Natural killer cell (primary cell): ENCODE measurements at regions not wholly inside any gene's neighbourhood (a gene's known extent, or its start where the extent isn't known, plus 50 kb on each side); places are given as distances from the start of the nearest gene placed in this dataset.

ENCODE experiments used
- ATAC-seq, 3 donors: fragments of 150-1000 bp in 2 of 3; fragments of 200-7000 bp in 1 of 3; cut with Tn5 transposase; 1 replicate in 1 of 3; 2 replicates in 2 of 3; pipeline ENCODE4 v1.10.0; 2021; ENCODE audit warnings: mild to moderate bottlenecking in 2 of 3, moderate library complexity in 2 of 3
- DNase-seq, 2 donors: peaks; one replicate each; pipeline versions ENCODE4 v3.0.0 to v3.0.0-alpha.2; 2013 to 2021; ENCODE audit warnings: mixed read lengths in 1 of 2
- H3K27ac ChIP-seq: one replicate; pipeline ENCODE4 v1.5.1; 2013; ENCODE audit warnings: mild to moderate bottlenecking, low read length
- H3K27me3 ChIP-seq: one replicate; pipeline ENCODE4 v1.6.1; 2013; ENCODE audit warnings: low read length; ENCODE audit not compliant: control insufficient read depth, insufficient read depth
- H3K36me3 ChIP-seq: one replicate; pipeline ENCODE4 v1.6.1; 2013; ENCODE audit warnings: low read length; ENCODE audit not compliant: control insufficient read depth, insufficient read depth
- H3K4me1 ChIP-seq: one replicate; pipeline ENCODE4 v1.6.1; 2013; ENCODE audit warnings: low read length; ENCODE audit not compliant: control insufficient read depth, insufficient read depth
- H3K4me3 ChIP-seq: one replicate; pipeline ENCODE4 v1.5.1; 2013; ENCODE audit warnings: low read length
- H3K9me3 ChIP-seq: one replicate; pipeline ENCODE4 v1.6.1; 2013; ENCODE audit warnings: low read length; ENCODE audit not compliant: control insufficient read depth, insufficient read depth
- H3K27ac Mint-ChIP-seq, 2 donors: one replicate each; pipeline ENCODE4 v1.8.0; 2022; ENCODE audit warnings: mild to moderate bottlenecking in 2 of 2, mixed read lengths in 2 of 2, moderate library complexity in 1 of 2
- H3K27me3 Mint-ChIP-seq, 2 donors: one replicate each; pipeline ENCODE4 v1.8.0; 2022; ENCODE audit warnings: low read depth in 2 of 2, mixed read lengths in 2 of 2
- H3K36me3 Mint-ChIP-seq: one replicate; pipeline ENCODE4 v1.8.0; 2022; ENCODE audit warnings: mixed read lengths
- H3K4me1 Mint-ChIP-seq, 2 donors: one replicate each; pipeline ENCODE4 v1.8.0; 2022; ENCODE audit warnings: mixed read lengths in 2 of 2
- H3K4me3 Mint-ChIP-seq: one replicate; pipeline ENCODE4 v1.8.0; 2022; ENCODE audit warnings: mild to moderate bottlenecking, moderate library complexity, mixed read lengths
- H3K9me3 Mint-ChIP-seq, 2 donors: one replicate each; pipeline ENCODE4 v1.8.0; 2022; ENCODE audit warnings: mixed read lengths in 2 of 2
- WGBS: methylation state at CpG from one replicate; pipeline ENCODE4 v1.1.7; 2013; ENCODE audit warnings: missing lambda C conversion rate; ENCODE audit not compliant: insufficient coverage; 5-methylcytosine and 5-hydroxymethylcytosine counted together
- intact Hi-C: fragments of 100-400 bp; cut with micrococcal nuclease; formaldehyde crosslinking; loops from one replicate; pipeline ENCODE4 v1.14.2; 2022
- TF ChIP-seq, protein P1 (sequence below): fragments of 200-600 bp; IDR thresholded peaks from one replicate; pipeline ENCODE4 v1.8.0; 2022; ENCODE audit warnings: antibody characterized with exemption

DNA sequence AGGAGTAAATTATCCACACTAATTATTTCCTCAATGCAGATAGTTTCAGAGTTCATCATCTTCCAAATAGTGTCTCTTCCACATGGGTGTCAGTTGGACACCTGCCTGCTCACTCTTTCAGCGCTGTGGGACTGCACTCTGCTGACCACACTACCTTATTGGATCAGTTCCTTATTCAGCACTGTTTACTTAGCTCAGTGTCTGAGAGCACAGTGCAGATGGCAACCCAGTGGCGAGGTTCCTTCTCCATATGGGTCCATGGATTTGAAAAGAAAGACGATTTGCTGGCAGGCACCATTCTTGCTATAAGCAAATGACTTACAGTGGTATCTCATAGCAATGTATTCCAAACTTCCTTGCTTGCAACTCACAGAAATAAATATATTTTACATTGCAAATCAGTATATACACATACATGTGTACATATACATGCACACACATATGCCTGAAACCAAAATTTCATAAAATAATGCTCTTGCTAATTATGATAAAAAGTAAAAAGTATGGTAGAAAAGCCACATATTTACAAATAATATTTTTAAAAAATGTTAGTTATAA, 354.8 kb downstream of the INSIG2 start:
- no peak overlapping the region for H3K27ac ChIP-seq
- Mint-ChIP-seq H3K27me3 (no peaks in the 10 kb centered on the region), H3K4me3 (no peak overlapping the region), H3K4me1 (no peaks in the 10 kb centered on the region), H3K27ac (no peak overlapping the region), H3K36me3 (no peaks in the 10 kb centered on the region), H3K9me3 (peaks cover 0 to 2% of the 10 kb centered on the region in 2 donors)
- H3K4me1 ChIP-seq = no peaks in the 10 kb centered on the region
- DNase-seq = no peak
- no peaks in the 10 kb centered on the region for H3K9me3 ChIP-seq
- no peaks in the 10 kb centered on the region for H3K27me3 ChIP-seq
- no peak overlapping the region for H3K4me3 ChIP-seq
- TF ChIP-seq, protein P1, sequence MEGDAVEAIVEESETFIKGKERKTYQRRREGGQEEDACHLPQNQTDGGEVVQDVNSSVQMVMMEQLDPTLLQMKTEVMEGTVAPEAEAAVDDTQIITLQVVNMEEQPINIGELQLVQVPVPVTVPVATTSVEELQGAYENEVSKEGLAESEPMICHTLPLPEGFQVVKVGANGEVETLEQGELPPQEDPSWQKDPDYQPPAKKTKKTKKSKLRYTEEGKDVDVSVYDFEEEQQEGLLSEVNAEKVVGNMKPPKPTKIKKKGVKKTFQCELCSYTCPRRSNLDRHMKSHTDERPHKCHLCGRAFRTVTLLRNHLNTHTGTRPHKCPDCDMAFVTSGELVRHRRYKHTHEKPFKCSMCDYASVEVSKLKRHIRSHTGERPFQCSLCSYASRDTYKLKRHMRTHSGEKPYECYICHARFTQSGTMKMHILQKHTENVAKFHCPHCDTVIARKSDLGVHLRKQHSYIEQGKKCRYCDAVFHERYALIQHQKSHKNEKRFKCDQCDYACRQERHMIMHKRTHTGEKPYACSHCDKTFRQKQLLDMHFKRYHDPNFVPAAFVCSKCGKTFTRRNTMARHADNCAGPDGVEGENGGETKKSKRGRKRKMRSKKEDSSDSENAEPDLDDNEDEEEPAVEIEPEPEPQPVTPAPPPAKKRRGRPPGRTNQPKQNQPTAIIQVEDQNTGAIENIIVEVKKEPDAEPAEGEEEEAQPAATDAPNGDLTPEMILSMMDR = no peak
- ATAC-seq = no peak
- WGBS = 82% methylated on average over 3 of the region's 3 CpGs
- intact Hi-C loops = no loop called here
- H3K36me3 ChIP-seq = no peaks in the 10 kb centered on the region

DNA sequence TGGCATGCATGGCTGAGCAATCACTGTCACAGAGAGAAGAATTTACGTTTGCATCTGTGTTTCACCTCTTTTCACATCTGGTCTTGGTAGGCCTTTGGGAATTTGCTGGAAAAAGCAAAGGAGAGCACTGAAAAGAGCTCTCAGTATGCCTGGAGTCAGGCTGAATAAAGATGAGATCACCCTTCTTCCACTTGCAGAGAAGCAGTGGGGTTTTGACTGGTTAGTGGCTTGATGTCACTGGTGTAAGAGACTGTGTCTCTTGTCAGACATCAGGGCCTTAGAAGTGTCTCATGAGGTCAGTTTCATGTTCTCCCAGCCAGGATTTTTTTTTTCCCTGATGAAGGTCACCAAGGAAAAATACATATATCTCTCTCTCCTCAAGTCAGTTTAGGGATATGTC, 353.8 kb downstream of the INSIG2 start:
- Histone ChIP-seq H3K4me1 (no peaks in the 10 kb centered on the region), H3K36me3 (no peaks in the 10 kb centered on the region), H3K27me3 (no peaks in the 10 kb centered on the region), H3K9me3 (no peaks in the 10 kb centered on the region), H3K4me3 (no peak overlapping the region), H3K27ac (no peak overlapping the region)
- intact Hi-C loops = no loop called here
- ATAC-seq = no peak
- no peak overlapping the region for H3K4me3 Mint-ChIP-seq
- WGBS = 55% methylated on average over 1 of the region's 1 CpG
- no peak overlapping the region for H3K27ac Mint-ChIP-seq
- TF ChIP-seq, protein P1 = no peak
- no peaks in the 10 kb centered on the region for H3K27me3 Mint-ChIP-seq
- H3K4me1 Mint-ChIP-seq = no peaks in the 10 kb centered on the region
- no peak for DNase-seq
- H3K36me3 Mint-ChIP-seq = no peaks in the 10 kb centered on the region
- H3K9me3 Mint-ChIP-seq = peaks cover 0 to 2% of the 10 kb centered on the region in 2 donors

DNA sequence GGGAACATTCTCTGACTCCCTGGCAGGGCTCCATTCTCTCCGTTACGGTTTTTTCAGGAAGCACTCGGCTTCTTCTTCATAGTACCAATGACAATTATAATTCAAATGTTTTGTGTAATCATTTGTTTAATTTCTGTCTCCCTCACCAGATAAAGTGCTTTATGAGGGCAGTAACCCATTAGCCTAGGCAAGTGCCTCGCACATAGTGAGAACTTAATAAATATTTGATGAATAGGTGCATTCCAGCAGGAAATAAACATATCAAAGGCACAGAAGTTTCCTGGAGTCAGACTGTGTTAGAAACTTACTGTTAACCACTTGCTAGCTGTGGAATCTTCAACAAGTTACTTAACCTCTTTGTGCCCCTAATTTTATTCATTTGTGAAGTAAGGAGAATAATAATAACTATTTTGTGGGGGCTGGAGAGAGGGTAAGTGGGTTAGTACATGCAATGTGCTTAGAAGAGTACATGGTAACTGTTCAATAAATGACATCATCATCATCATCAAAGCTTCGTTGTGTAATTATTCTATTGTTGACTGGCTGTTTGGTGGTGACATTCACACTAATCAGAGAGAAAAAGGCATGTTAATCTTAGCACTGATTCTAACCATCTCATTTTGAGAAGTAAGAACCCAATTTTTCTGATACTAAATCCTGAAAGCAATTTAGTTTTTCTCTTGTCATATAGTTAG, 352.3 kb downstream of the INSIG2 start:
- TF ChIP-seq, protein P1 = no peak
- DNase-seq = no peak
- Histone ChIP-seq H3K4me3 (no peak overlapping the region), H3K27me3 (no peaks in the 10 kb centered on the region), H3K36me3 (no peaks in the 10 kb centered on the region), H3K27ac (no peak overlapping the region), H3K9me3 (no peaks in the 10 kb centered on the region), H3K4me1 (no peaks in the 10 kb centered on the region)
- Mint-ChIP-seq H3K4me1 (no peaks in the 10 kb centered on the region), H3K27me3 (no peaks in the 10 kb centered on the region), H3K4me3 (no peak overlapping the region), H3K9me3 (peaks cover 2% of the 10 kb centered on the region in 2 donors), H3K36me3 (no peaks in the 10 kb centered on the region), H3K27ac (no peak overlapping the region)
- no peak for ATAC-seq
- intact Hi-C loops = no loop called here
- 72% methylated on average over 3 of the region's 5 CpGs for WGBS

DNA sequence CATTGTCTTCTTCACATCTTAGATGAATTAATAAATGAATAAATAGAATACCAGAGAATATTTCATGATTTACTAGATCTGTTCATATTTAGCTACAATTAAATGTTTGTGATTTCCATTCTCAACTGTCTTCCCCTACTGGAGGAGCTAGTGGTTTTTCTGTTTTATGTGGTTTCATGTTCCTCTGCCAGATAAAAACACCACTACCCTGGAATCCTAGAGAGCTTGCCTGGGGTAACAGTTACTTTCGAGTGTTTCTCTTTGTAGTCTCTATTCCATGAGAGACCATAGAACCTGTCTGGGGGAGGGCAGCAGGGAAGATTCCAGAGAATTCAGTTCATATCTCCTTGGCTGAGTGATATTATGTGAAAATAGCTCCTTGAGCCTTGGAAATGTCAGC, 349.2 kb downstream of the INSIG2 start:
- no peak for ATAC-seq
- Histone ChIP-seq H3K4me1 (no peaks in the 10 kb centered on the region), H3K36me3 (no peaks in the 10 kb centered on the region), H3K27me3 (no peaks in the 10 kb centered on the region), H3K9me3 (no peaks in the 10 kb centered on the region), H3K4me3 (no peak overlapping the region), H3K27ac (no peak overlapping the region)
- intact Hi-C loops = no loop called here
- WGBS = 45% methylated on average over 1 of the region's 1 CpG
- Mint-ChIP-seq H3K4me1 (no peaks in the 10 kb centered on the region), H3K9me3 (peaks cover 2 to 3% of the 10 kb centered on the region in 2 donors), H3K27ac (no peak overlapping the region), H3K27me3 (no peaks in the 10 kb centered on the region), H3K36me3 (no peaks in the 10 kb centered on the region), H3K4me3 (no peak overlapping the region)
- no peak for DNase-seq
- TF ChIP-seq, protein P1 = no peak
